HG02885 (cell line): ENCODE measurements at regions not wholly inside any gene's neighbourhood (a gene's known extent, or its start where the extent isn't known, plus 50 kb on each side); places are given as distances from the start of the nearest gene placed in this dataset.

Experiments used
- ATAC-seq: cut with Tn5 transposase; IDR thresholded peaks from one replicate; pipeline ENCODE4 v1.9.1; 2021; ENCODE audit warnings: mild to moderate bottlenecking; ENCODE audit not compliant: unreplicated experiment, poor library complexity

DNA sequence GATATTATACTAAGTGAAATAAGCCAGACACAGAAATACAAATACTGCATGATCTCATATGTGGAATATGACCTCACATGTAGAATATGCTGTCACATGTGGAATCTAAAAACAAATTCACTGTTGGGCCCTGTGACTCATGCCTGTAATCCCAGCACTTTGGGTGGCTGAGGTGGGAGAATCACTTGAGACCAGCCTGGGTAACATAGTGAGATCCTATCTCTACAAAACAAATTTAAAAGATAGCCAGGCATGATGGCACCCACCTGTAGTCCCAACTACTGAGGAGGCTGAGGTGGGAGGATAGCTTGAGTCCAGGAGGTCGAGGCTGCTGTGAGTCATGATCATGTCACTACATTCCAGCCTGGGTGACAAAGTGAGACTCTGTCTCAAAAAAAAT, 160.3 kb downstream of the PTEN start:
- no peak for ATAC-seq

DNA sequence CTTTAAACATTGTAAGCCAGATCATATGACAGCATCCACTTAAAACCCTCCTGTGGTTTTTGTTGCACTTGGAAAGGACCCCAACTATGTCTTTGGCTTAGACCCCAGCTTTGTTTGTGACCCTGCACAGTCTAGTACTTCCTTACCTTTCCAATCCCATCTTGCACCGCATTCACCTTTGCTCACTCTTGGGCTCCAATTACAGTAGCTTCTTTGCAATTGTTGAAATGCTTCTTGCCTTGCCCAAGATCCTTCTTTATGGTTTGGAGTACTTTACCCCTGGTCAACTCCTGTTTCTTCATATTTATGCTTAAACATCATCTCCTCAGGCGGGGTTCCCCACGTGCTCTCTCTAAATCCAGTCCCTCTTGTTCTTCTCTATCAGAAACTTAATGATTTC, 162.6 kb downstream of the PTEN start:
- ATAC-seq, result no peak

DNA sequence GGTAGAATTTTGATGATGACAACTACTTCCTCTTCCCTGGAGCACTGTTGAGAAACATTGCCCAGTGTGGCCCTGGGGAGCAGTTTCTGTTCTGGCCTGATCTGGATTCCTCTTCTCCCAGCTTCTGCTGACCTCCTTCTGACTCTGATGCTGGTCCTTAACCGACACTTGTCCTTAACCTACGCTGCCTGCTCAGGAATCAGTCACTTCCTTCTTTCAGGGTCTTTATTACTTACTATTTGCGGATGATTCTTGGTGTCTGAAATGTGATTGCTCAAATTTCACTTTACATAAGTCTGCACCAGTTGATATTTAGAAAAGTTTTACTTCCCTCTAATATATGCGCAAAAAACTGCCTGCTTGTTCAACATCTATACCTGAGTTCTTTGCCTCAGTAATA, 164.1 kb downstream of the PTEN start:
- peak; percentile 52 for ATAC-seq

DNA sequence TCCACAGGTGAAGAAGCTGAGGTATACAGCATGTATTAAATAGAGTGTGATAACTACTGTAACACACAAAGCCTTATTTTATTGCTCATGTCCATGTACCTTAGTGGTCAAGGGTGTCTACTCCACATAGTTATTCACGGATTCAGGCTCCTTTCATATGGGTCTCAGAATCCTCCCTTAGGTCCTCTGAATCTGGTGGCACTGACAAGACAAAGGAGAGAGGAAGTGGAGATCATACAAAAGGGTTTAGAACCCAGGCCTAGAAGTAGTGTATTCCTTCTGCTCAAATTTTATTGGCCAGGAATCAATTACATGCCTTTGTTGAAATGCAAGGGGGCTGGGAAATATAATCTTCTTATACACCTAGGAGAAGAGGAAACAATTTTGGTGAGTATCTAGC, 164.6 kb downstream of the PTEN start:
- peak; percentile 21 for ATAC-seq

DNA sequence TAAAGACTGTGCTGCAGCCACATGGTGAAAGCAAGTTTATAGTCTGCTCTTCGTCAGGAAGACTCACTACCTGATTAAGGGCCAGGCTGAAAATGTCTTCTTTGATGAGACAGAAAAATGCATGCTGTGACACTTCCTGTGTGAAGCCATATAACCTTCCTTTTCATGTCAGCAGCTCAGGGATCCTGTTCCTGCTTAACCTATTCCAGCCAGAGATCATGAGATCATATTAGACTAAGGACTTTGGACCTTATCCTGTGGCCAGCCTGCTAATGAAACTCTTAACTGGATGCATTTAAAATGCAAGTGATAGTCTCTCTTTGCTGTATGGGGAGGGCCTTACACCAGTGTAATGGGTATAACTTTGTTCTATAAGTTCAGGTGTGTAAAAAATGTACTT, 165.2 kb downstream of the PTEN start:
- ATAC-seq, result no peak

DNA sequence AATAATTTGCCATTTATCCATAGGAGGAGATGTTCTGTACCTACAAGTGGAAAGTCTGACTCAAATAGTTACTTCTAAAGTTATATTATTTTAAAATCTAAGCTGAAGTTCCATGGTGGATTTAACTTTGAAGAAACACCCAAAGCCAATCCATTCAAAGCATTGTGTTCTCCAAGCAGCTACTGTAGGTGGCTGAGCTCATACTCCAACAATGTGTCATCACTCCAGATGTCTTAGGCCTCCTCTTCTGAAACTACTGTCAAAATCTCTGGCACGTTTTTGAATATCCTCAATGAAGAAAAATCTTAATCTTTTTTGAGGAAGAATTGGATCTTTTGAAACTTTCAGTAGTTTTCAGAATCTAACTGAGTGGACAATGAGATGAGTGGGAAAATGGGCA, 169.1 kb downstream of the PTEN start:
- ATAC-seq, result no peak

DNA sequence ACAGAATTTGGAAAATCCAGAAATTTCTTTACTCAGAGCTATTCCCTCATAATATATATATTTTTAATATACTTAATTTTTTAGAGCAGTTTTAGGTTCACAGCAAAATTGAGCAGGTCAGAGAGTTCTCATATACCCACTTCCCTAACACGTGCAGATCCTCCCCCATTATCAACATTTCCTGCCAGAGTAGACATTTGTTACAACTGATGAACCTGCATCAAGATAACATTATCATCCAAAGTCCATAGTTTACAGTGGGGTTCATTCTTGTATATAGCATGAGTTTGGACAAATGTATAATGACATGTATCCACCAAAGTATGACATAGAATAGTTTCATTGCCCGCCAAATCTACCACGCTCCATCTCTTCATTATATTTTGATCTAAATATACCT, 170.0 kb downstream of the PTEN start:
- no peak for ATAC-seq

DNA sequence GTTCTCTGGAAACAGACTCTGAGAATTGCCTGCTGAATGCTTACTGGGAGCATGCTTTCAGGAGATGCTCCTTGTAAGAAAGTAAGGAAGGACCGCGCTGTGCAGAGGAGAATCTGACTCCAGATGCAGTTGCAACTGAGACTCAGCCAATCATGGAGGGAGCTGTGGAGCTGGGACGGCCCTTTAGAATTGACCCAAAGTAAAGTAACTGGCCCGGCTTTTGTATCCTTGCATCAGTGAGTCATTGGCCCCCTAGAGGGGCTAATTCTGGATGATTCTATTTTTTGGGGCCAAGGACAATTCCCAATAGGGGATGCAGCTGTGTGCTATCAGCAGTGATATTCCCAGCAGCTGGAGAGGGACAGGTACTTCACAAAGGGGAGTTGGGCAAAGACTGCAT, 170.4 kb downstream of the PTEN start:
- ATAC-seq, result no peak

DNA sequence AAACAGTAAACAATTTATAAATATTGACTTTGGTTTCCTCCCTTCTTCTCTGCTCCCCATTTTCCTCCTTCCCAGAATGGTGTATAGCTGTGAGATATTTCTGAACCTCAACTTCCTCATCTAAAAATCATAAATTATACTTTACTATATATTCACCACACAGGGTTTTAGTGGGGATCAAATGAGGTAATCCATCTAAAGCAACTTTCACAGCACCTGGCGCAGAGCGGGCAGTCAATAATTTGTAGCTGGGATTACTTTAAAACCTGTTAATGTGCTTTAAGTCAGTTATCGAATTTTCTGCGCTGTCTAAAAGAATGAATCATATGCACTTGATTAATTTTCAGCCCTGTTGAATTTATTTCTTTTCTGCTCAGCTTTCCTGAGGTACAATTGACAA, 172.7 kb downstream of the PTEN start:
- ATAC-seq, result no peak

DNA sequence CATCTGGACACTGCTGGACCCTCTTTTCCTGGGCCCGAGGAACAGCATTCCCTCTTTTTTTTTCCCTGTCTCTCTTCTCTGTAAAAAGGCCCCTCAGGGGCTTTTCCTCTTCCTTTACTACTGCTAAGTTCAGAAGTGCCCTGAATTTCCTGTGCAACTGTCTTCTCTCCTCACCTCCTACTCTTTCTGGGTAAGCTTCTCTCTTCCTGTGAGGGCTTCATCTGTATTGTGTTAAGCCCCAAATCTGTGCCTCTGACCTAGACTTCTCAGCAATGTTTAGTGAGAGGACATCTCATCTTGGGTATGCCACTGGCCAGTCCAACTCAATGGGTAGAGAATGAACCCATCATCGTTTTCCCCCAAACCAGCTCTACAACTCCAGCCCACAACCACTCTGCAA, 174.2 kb downstream of the PTEN start:
- ATAC-seq, result no peak

DNA sequence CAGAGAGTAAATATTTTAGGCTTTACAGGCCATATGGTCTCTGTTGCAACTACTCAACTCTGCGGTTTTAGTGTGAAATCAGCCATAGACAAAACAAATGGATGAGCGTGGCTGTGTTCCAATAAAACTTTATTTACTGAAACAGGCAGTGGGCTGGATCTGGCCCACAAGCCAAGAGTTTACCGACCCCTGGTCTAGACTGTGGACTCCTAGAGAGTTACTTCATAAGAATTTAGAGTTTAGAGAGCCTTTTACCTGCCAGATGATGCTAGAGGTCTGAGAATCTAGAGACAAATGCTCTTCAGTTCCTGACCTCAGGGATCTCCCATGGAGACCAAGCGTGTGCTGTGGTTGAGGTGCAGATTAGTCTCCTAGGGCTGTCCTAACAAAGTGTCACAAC, 174.8 kb downstream of the PTEN start:
- no peak for ATAC-seq

DNA sequence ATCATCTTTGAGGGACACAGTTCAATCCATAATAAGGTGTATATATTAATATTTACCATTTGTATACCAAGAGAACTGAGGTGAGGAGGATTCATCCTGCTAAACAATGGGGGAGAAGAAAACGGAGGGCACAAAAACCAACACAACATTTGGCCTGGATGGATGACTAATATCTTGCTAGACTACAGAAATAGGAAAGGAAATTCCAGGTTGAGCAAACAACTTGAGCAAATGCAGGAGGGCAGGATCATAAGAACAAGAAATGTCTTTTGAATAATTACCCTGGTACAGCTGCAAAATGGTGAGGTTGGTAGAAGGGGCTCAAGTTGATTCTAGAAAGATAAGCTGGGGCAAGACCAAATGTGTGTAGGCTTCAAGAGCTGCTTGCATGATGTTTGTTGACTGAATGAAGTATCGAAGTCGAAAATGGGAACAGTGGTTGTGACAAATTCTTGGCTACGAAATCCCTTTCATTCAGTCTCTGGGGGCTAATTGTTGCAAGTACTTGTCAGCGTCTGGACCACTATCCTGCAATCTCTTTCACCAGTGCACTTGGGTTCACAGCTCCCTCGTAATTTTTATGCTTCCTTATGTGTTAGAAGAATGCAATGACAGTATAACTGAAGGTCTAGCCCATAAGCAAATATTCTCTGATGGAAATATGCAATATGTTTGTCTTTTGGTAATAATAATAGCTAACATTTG, 176.2 kb downstream of the PTEN start:
- ATAC-seq, result no peak

DNA sequence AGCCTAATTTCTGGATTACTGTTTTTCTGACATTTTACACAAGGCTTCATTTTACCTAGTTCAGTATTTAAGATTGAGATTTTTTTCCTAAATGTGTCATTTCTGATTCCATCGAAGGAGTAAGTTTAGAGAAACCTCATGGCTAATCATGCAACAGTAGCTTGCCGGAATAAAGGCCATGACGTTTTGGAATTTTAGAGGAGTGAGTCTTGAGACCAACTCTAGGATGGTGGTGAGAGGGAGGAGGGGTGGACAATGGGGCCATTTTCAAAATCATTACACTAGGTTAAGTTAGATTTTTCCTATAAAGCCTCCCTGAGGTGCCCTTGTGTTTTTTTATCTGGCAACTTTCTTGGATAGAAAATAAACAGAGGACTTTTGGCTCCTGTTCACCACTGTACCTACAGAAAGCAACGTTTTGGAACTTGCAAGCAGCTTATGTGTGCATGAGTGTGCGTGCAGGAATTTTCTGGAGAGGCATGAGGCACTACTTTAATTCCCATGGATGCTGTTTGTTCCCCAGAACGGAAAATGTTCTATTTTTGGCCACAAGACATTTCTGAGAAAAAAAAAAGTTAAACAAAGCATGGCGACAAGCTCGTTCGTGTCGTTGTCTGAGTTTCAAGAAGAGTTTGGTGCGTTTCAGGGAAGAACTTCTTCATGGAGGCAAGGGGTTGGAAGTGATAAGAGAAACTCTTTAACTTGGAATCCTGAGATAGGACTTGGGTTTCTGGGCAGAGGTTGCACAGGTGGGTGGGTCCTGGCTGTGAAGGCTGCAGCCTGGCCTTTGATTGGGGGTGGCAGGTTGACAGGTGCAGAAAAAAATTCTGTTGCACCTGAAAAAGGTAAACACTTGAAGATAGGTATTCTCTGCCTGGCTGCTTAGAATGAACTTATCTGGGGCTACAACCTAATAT, 178.1 kb downstream of the PTEN start:
- ATAC-seq, result no peak

DNA sequence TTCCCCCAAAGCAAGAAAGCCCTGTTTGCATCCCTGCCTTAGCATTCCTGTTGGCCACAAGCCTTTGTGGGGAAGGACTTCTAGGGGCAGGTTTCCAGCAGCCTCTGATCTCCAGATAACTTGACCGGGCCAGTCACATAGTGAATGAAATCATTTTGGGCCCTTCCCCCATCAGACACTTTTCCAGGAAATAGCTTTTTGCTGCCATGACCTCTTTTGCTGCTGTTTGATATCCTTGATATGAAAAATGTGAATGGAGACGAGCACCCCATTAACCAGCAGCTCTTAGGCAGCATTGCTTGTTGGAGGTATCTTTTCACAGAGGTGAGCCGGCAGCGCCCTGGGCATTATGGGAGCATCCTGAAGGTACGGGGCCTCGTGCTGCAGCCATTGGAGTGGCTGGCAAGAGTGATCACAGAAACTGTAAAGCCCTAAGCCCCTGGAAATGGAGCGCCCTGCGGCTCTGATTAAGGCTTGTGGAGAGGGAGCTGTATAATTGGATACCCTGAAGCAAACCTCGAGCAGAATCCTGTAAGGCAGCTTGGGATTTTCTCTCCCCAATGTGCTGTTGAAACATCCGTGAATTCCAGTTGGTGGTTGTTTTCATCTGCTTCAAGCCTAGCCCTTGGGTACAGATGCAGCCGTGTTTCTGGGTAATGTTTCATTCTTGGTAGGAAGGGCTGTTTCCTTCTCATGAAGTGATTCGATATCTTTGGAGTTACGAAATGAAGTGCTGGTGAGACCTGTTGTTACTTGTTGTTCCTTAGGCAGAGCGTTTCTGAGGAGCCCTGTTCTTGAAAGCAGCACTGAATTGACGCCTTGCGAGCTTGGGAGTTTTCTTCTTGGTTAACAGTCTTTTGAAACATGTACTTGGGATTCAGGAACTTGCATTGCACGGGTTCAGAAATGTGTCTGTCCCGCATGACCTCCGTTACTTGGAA, 179.0 kb downstream of the PTEN start:
- ATAC-seq, result no peak

DNA sequence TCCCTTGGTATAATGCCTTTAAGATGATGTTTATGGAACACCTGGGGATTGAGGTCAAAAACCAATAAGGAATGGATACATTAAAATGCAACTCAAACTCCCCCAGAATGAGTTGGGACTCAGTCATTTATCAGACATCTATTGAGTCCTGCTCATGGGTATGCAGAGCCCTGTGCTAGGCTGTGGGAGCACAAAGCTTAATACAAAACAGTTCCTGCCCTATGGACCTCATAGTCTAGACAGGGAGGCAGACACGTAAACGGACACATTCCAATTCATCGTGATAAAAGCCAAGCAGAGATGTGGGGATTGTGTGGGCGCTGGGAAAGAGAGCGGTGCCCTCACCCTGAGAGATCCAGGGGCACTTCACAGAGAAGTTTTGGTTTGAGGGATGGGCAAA, 181.7 kb downstream of the PTEN start:
- no peak for ATAC-seq

DNA sequence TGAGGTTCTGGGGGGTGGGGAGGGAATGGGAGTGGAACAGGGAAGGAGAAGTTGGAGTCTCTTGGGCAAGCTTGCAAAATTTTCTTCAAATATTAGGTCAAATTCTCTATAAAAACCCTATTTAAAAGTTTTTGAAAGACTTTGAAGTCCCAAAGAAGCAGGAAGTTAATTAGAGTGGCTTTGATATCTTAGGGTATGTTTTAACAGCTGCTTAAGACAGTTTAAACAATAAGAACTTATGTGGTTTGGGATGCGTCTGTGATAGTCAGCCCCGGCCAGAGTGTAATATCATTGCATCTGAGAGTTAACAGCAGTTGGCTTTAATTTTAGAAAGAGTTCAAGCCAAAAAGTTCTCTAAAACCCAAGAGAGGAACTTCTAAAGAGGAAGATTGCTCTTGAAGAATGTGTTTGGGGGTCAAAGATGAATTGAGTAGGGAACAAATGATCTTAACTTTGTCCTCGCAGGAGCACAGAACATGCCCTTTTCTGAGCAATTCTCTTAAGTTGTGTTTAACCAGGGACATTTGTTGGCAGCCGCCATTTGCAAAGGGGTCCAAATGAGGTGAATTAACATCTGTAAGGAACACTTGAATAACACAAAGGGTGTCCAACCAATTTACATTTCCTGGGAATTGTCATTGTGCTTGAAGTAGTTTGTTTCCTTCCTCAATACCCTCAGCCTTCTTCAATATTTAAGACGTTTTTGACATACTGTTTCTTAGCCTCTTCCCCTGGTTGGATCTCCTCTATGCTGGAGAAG, 182.4 kb downstream of the PTEN start:
- no peak for ATAC-seq

DNA sequence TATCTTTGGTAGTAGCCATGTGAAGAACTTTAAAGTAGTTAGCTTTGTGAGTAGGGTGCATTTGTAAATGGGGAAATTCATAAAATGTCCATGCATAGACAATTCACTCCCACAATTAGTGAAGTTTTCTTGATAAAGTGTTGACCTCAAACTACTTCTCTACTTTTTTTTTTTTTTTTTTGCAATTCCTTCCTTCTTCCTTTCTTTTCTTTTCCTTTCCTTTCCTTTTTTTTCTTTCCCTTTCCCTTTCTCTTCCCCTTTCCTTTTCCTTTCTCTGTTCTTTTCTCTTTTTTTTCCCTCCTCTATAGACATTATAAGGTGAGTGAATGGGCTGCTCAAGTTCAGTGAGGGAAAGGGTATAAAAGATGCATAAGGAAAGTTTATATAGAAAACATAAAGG, 184.2 kb downstream of the PTEN start:
- no peak for ATAC-seq

DNA sequence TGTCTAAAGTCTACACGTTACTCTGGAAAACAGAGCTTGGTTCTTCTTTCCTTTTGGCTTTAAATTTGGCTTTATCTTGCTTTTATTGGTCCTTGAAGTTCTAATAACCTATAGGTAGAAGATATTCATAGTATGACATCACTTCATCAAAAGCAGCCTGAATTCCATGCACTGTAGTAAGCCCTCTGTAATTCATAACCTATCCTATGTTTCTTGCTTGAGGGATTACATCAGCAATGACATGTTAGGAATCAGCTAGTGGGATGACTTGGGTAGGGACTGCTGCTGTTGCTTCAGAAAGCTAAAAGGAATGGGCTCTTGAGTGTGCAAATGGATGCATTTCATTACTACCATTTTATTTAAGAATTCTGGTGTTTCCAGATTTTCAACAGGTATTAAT, 184.9 kb downstream of the PTEN start:
- no peak for ATAC-seq

DNA sequence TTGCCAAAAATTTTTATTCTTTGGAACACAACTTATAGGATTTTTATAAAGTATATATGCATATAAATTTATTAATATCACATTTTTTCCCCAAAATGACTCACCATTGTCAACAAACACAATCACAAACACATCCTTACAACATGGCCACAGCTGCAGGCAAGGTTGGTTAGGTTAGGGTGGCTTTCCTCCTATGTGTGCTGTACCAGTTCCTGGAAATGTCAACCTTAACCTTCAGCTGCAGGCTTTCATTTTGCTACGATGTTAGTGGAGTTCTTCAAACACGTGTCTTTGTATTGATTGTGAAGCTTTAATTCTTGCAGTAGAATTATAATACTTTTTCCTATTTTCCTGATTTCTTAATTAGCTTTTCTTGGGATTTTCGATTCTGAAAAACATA, 185.8 kb downstream of the PTEN start:
- ATAC-seq, result no peak

DNA sequence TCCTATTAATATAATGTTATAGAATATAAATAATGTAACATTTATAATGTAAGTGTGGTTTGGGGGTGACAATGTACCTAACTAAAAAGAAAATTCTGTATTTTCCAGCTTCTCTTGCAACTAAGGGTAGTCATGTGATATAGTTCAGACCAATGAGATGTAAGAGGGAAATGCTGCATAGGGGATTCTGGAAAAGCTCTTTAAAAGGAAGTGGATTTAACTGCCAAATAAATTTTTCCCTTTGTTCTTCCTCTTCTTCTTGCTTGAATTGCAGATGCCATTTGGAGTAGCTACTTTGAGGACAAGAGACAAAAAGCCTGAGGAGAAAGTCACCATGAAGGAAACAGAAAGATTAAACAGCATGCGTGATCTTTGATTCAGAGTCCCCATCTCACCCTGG, 194.3 kb downstream of the PTEN start:
- no peak for ATAC-seq
